GM19035 (cell line): ENCODE measurements at regions not wholly inside any gene's neighbourhood (a gene's known extent, or its start where the extent isn't known, plus 50 kb on each side); places are given as distances from the start of the nearest gene placed in this dataset.
"Not testable (repeated sequence)": the region's sequence is repeated elsewhere in the genome, so short reads cannot be mapped to it uniquely, and the experiment has no call there.

ENCODE experiments used
- ATAC-seq: cut with Tn5 transposase; IDR thresholded peaks from one replicate; pipeline ENCODE4 v1.9.1; 2021; ENCODE audit not compliant: unreplicated experiment

GRCh38 chr7:65797086-65797485, 75.8 kb upstream of the VKORC1L1 start:
- not testable (repeated sequence) for ATAC-seq

- not testable (repeated sequence) for ATAC-seq
These were observed 75.3 kb upstream of the VKORC1L1 start for GRCh38 chr7:65797566-65797965.

- peak; percentile 98 for ATAC-seq
These were observed 74.5 kb upstream of the VKORC1L1 start for GRCh38 chr7:65798111-65799075.

- not testable (repeated sequence) for ATAC-seq
These were observed 72.7 kb upstream of the VKORC1L1 start for GRCh38 chr7:65800191-65800590.

- ATAC-seq = no peak
These were observed 72.0 kb upstream of the VKORC1L1 start for GRCh38 chr7:65800890-65801341.

GRCh38 chr7:65804887-65805286, 68.0 kb upstream of the VKORC1L1 start:
- ATAC-seq = no peak

- not testable (repeated sequence) for ATAC-seq
These were observed 65.8 kb upstream of the VKORC1L1 start for GRCh38 chr7:65807067-65807466.

GRCh38 chr7:65809259-65809981, 63.5 kb upstream of the VKORC1L1 start:
- ATAC-seq = peak; percentile 87

GRCh38 chr7:65809982-65810288, 62.9 kb upstream of the VKORC1L1 start:
- peak; percentile 52 for ATAC-seq

- ATAC-seq = no peak
These were observed 60.6 kb upstream of the VKORC1L1 start for GRCh38 chr7:65812281-65812680.

- ATAC-seq = not testable (repeated sequence)
These were observed 58.2 kb upstream of the VKORC1L1 start for GRCh38 chr7:65814556-65815167.

- no peak for ATAC-seq
These were observed 52.5 kb upstream of the VKORC1L1 start for GRCh38 chr7:65820287-65820950.
